Dermis microvascular lymphatic vessel endothelial cell (primary cell): ENCODE measurements at regions not wholly inside any gene's neighbourhood (a gene's known extent, or its start where the extent isn't known, plus 50 kb on each side); places are given as distances from the start of the nearest gene placed in this dataset.
"Not testable (repeated sequence)": the region's sequence is repeated elsewhere in the genome, so short reads cannot be mapped to it uniquely, and the experiment has no call there.

Experiments
- DNase-seq, 2 donors: peaks; one replicate each; pipeline versions ENCODE4 v3.0.0 to v3.0.0-alpha.2; 2010; ENCODE audit warnings: low read depth in 2 of 2

DNA sequence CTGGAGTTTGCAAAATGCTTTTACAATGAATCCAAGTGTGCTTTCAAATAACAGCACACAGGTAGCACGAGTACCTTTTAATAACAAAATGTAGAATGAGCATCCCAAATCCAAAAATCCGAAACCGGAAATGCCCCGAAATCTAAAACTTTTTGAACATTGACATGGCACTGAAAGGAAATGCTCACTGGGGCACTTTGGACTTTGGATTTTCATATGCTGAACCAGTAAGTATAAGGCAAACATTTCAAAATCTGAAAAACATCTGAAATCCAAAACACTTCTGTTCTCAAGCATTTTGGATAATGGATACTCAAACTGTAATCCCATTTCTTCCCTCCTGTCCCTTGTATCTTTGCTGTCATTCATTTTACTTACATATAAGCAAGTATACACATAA, 50.1 kb downstream of the GCNT4 start:
- no peak for DNase-seq

- DNase-seq, result no peak
These were observed 56.4 kb downstream of the GCNT4 start for GRCh38 chr5:74995926-74996325.

DNA sequence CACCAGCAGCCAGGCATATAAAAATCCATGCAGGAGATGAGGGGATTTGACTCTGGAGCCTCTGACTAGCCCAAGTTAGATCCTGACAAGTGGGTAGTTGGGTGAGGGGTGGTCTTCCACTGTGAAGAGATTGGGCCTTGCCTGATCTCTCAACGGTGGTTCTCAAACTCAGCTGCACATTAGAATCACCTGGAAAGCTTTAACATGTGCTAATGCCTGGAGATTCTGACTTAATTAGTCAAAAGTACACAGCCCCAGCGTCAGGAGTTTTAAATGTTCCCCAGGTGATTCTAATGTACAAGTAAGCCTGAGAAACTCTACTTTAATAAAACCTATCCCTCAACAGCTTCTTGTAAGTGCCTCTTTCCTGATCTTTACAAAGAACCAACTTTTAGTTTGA, 57.5 kb downstream of the GCNT4 start:
- DNase-seq, result no peak

- no peak for DNase-seq
These were observed 58.6 kb downstream of the GCNT4 start for GRCh38 chr5:74993743-74994142.

DNA sequence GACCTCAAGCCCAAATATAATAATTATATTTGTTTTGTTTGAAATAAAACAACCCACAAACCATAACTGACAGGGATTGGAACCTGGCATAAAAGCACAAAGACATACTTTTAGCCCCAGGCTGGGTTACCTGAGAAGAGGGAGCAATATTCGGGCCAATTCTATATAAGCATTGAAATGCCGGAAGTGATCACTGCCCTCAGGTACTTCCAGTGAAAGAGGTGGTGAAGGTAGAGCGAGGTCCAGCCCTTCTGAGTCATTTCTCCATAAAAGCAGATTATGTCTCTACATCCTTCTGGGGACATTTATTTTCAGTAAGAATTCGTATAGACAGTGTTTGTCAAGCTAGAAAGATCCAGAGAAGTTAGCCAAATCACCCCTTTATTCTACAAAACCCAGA, 59.6 kb downstream of the GCNT4 start:
- DNase-seq, result no peak

DNA sequence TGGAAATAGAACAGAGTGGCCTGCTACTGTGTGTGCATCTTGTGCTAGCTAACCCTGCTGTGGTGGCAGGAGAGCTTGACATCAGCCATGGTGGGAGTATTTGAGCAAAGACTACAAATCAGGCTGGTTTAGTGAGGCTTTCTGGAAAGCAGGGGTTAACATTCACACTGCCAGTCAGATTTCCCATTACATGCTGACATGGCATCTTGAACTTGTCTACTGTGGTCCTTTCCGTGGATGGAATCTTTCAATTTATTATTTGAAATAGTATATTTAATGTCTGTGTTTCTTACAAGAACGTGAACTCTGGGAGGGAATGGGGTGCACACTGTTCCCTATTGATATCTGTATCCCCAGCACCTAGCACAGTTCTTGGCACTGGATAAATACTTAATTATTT, 60.8 kb downstream of the GCNT4 start:
- DNase-seq, result no peak

DNA sequence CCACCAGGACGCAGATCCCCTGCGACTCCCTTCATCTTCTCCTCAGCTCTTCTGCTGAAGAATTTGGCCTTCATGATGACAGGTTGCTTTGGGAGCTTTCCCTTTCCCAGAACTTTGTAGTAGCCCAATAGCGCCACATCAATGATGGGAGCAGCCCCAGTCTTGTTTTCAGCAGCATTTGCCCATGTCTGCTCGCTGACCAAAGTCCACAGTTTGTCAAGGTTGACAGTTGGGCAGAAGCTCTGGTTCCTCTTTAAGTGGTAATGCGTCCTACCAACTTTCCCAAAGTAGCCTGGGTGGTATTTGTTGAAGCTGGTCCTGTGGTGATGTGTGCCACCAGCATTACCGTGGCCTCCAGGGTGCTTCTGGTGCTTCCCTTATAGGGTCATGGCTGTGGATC, 62.2 kb downstream of the GCNT4 start:
- DNase-seq, result no peak

- no peak for DNase-seq
These were observed 63.9 kb downstream of the GCNT4 start for GRCh38 chr5:74988273-74988983.

- no peak for DNase-seq
These were observed 74.0 kb downstream of the GCNT4 start for GRCh38 chr5:74978345-74978744.

DNA sequence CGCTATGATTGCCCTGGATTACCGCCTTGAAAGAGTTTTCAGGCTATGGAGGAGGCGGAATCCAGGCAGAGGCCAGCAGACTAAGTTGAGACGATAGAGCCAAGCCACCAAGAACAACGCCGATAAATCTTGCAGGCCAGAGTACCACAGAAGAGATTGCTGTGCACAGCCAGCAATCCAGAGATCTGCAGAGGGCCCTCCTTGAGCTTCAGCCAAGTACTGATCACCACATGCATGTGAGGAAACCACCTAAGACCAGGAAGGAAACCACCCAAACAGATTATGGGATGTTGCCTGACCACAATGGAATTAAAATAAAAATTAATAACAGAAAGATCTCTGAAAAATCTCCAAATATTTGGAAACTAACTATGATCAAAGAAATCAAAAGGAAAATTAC, 74.9 kb downstream of the GCNT4 start:
- no peak for DNase-seq

DNA sequence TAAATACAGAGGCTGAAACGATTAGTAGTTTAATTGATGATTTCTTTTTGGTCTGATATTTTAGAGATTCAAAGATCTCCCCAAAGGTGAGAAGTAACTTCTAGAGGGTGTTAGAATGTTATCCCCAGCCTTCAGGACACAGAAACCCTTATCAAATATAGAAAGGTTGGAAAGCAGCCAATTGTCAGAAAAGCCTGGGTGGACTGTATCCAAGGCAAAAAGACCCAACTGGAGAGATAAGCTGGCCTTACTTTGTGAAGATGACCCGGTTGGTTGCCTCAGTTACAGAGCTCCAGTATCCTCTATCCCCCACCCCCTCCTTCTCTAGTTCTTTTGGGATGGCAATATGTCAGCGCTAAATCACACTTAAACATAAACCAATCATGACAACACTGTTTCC, 75.7 kb downstream of the GCNT4 start:
- DNase-seq, result no peak

DNA sequence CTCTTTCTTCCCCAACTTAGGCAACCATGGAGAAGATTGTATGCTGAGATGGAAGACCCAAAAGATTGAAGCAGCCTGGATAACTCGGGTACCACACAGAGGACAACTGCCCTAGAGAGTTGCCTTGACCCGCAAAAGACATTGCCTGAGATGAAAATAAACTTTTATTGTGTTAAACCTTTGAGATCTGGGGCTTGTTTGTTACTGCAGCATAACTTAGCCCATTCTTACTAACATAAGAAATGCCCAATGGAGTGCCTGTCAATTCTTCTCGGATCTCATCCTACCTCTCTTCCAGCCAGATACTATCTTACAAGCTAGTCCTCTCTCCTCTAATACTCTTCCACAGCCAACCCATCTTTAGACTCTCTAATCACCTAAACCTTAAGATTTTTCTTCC, 76.8 kb downstream of the GCNT4 start:
- no peak for DNase-seq

- DNase-seq, result no peak
These were observed 77.8 kb downstream of the GCNT4 start for GRCh38 chr5:74974451-74975091.

DNA sequence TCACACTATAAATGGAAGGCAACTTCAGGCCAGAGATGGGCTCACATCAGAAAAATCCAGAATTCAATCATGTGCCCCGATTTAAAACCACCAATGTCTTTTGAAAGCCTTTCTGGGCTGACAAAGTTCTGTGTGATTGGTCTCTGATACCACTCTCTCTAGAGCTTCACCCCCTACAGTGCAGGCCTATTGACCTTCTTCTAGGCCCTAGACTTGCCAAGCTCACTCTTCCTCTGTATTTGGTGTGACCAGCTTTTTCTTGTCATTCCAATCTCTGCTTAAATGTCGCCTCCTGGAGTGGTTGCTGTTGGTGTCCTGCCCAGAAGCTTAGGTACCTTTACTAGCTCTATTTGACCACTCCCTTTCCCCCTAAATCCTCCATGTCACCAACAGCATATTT, 78.7 kb downstream of the GCNT4 start:
- no peak for DNase-seq

DNA sequence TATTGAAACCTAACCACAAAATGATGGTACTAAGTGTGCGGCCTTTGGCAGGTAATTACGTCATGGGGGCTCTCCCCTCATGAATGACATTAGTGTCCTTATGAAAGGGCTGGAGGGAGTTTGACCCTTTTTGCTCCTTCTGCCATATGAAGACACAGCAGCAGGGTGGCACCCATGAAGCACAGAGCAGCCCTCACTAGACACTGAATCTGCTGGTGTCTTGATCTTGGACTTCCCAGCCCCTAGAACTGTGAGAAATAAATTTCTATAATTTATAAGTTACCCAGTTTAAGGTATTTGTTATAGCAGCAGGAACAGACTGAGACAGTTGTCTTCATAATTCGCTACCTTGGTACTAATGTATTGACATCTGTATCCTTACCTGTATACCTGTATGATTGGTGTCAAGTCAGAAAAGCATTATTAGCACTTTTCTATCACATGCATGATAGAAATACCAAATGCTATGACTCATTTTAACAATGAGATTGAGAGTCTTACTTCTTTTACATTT, 80.4 kb downstream of the GCNT4 start:
- DNase-seq, result no peak

DNA sequence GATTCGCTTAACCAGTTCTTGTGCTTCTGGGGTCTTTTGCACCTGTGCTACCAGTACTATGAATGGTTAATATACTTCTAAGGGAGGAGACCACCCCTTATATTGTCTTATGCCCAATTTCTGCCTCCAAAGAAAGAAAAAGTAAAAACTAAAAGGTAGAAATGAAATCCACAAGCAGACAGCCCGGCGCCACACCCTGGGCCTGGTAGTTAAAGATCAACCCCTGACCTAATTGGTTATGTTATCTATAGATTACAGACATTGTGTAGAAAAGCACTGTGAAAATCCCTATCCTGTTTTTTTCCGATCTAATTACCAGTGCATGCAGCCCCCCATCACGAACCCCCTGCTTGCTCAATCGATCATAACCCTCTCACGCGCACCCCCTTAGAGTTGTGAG, 81.5 kb downstream of the GCNT4 start:
- not testable (repeated sequence) for DNase-seq

GRCh38 chr5:74969726-74970125, 82.6 kb downstream of the GCNT4 start:
- DNase-seq, result no peak

- no peak for DNase-seq
These were observed 86.0 kb downstream of the GCNT4 start for GRCh38 chr5:74966141-74967026.

- DNase-seq, result no peak
These were observed 89.0 kb downstream of the GCNT4 start for GRCh38 chr5:74963407-74963806.

GRCh38 chr5:74957906-74958305, 91.7 kb upstream of the FAM169A start:
- DNase-seq, result no peak

DNA sequence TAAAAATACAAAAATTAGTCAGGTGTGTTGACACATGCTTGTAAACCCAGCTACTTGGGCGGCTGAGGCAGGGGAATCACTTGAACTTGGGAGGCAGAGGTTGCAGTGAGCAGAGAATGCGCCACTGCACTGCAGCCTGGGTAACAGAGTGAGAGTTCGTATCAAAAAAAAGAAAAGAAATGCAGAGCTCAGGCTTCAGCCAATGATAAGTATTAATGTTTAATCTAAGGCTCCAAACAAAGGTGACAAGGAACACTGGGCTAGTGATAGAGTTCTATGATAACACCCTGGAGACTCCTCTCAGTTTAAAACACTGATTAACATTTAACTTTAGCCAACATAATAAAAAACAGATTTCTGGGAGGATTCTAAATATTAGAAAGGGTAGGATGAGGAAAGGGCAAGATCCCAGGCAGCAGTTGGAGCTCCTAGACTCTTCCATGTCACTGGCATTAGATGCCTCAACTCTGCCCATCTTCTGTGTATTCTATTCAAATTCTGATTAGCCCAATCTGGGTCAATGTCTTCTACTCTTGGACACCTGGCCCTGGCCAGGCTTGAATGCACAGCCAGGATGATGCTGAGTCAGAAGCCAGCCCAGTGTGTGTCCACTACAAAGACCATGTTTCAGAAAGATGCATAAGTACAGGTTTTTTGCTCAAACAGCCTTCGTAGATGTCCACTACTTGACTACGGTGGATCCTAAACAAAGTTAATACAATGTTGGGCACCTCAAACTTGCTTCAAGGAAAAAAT, 91.0 kb upstream of the FAM169A start:
- no peak for DNase-seq

- no peak for DNase-seq
These were observed 90.1 kb upstream of the FAM169A start for GRCh38 chr5:74956278-74956677.
